KOPT-K1 (cell line): ENCODE measurements at regions not wholly inside any gene's neighbourhood (a gene's known extent, or its start where the extent isn't known, plus 50 kb on each side); places are given as distances from the start of the nearest gene placed in this dataset.
"Not testable (repeated sequence)": the region's sequence is repeated elsewhere in the genome, so short reads cannot be mapped to it uniquely, and the experiment has no call there.

ENCODE experiments used
- H3K27ac ChIP-seq: fragments of 200-600 bp; sonication (generic); 2 replicates; pipeline ENCODE4 v1.5.1; 2016; ENCODE audit warnings: antibody characterized with exemption, mild to moderate bottlenecking, low read depth, low read length; ENCODE audit not compliant: poor library complexity, severe bottlenecking
- H3K36me3 ChIP-seq: fragments of 200-600 bp; sonication (generic); 2 replicates; pipeline ENCODE4 v1.5.1; 2017; ENCODE audit warnings: antibody characterized with exemption, mild to moderate bottlenecking, low read length, moderate library complexity; ENCODE audit not compliant: insufficient read depth
- H3K9me3 ChIP-seq: fragments of 200-600 bp; sonication (generic); 2 replicates; pipeline ENCODE4 v1.5.1; 2017; ENCODE audit warnings: antibody characterized with exemption, low read length, mild to moderate bottlenecking; ENCODE audit not compliant: insufficient read depth, poor library complexity, severe bottlenecking

GRCh38 chr12:125989696-125990095, 924.5 kb downstream of the AACS start:
- Histone ChIP-seq H3K27ac (no peak overlapping the region), H3K36me3 (no peaks in the 10 kb centered on the region), H3K9me3 (no peaks in the 10 kb centered on the region)

GRCh38 chr12:125996443-125996842, 931.2 kb downstream of the AACS start:
- Histone ChIP-seq H3K9me3 (no peaks in the 10 kb centered on the region), H3K27ac (no peak overlapping the region), H3K36me3 (no peaks in the 10 kb centered on the region)

GRCh38 chr12:125999628-126000027, 934.4 kb downstream of the AACS start:
- Histone ChIP-seq H3K27ac (no peak overlapping the region), H3K36me3 (no peaks in the 10 kb centered on the region), H3K9me3 (no peaks in the 10 kb centered on the region)

- Histone ChIP-seq H3K36me3 (no peaks in the 10 kb centered on the region), H3K27ac (no peak overlapping the region)
Observed at GRCh38 chr12:126019385-126019784, 954.1 kb downstream of the AACS start.

GRCh38 chr12:126021675-126022074, 956.4 kb downstream of the AACS start:
- no peaks in the 10 kb centered on the region for H3K36me3 ChIP-seq
- peaks cover 31% of the 10 kb centered on the region for H3K9me3 ChIP-seq
- no peak overlapping the region for H3K27ac ChIP-seq

More at GRCh38 chr12:126019385-126019784, 954.1 kb downstream of the AACS start:
- peaks cover 31% of the 10 kb centered on the region for H3K9me3 ChIP-seq

GRCh38 chr12:126027825-126028224, 962.6 kb downstream of the AACS start:
- Histone ChIP-seq H3K36me3 (no peaks in the 10 kb centered on the region), H3K9me3 (no peaks in the 10 kb centered on the region), H3K27ac (no peak overlapping the region)

- Histone ChIP-seq H3K9me3 (no peaks in the 10 kb centered on the region), H3K27ac (no peak overlapping the region), H3K36me3 (no peaks in the 10 kb centered on the region)
Observed at GRCh38 chr12:126030573-126030972, 965.3 kb downstream of the AACS start.

GRCh38 chr12:126033751-126034150, 968.5 kb downstream of the AACS start:
- Histone ChIP-seq H3K9me3 (no peaks in the 10 kb centered on the region), H3K36me3 (no peaks in the 10 kb centered on the region)

GRCh38 chr12:126036348-126036747, 971.1 kb downstream of the AACS start:
- H3K9me3 ChIP-seq, result peaks cover 7% of the 10 kb centered on the region

More at GRCh38 chr12:126033751-126034150, 968.5 kb downstream of the AACS start:
- H3K27ac ChIP-seq, result no peak overlapping the region

GRCh38 chr12:126038434-126038833, 973.2 kb downstream of the AACS start:
- Histone ChIP-seq H3K9me3 (peaks cover 7% of the 10 kb centered on the region), H3K27ac (no peak overlapping the region), H3K36me3 (no peaks in the 10 kb centered on the region)

More at GRCh38 chr12:126036348-126036747, 971.1 kb downstream of the AACS start:
- Histone ChIP-seq H3K27ac (no peak overlapping the region), H3K36me3 (no peaks in the 10 kb centered on the region)

- no peak overlapping the region for H3K27ac ChIP-seq
- H3K36me3 ChIP-seq, result no peaks in the 10 kb centered on the region
- H3K9me3 ChIP-seq, result peaks cover 7% of the 10 kb centered on the region
Observed at GRCh38 chr12:126040307-126040706, 975.1 kb downstream of the AACS start.

- H3K9me3 ChIP-seq, result peaks cover 7% of the 10 kb centered on the region
- H3K36me3 ChIP-seq, result no peaks in the 10 kb centered on the region
- no peak overlapping the region for H3K27ac ChIP-seq
Observed at GRCh38 chr12:126042286-126042685, 977.1 kb downstream of the AACS start.

- H3K36me3 ChIP-seq, H3K27ac ChIP-seq, H3K9me3 ChIP-seq: not testable (repeated sequence)
Observed at GRCh38 chr12:126049501-126049900, 984.3 kb downstream of the AACS start.

GRCh38 chr12:126051611-126052107, 986.4 kb downstream of the AACS start:
- Histone ChIP-seq H3K36me3 (no peaks in the 10 kb centered on the region), H3K9me3 (no peaks in the 10 kb centered on the region), H3K27ac (no peak overlapping the region)

GRCh38 chr12:126055521-126055920, 990.3 kb downstream of the AACS start:
- no peak overlapping the region for H3K27ac ChIP-seq
- H3K36me3 ChIP-seq, result no peaks in the 10 kb centered on the region
- no peaks in the 10 kb centered on the region for H3K9me3 ChIP-seq

- H3K36me3 ChIP-seq, result no peaks in the 10 kb centered on the region
- H3K27ac ChIP-seq, result no peak overlapping the region
- no peaks in the 10 kb centered on the region for H3K9me3 ChIP-seq
Observed at GRCh38 chr12:126061777-126062176, 996.5 kb downstream of the AACS start.
